Stimulated activated CD8-positive, alpha-beta memory T cell treated with anti-CD3 and anti-CD28 coated beads, Interleukin-4, amount 100 ng/mL, for 48 hours (primary cell): ENCODE measurements at regions not wholly inside any gene's neighbourhood (a gene's known extent, or its start where the extent isn't known, plus 50 kb on each side); places are given as distances from the start of the nearest gene placed in this dataset.
"Not testable (repeated sequence)": the region's sequence is repeated elsewhere in the genome, so short reads cannot be mapped to it uniquely, and the experiment has no call there.

Source experiments
- DNase-seq: peaks from one replicate; pipeline ENCODE4 v3.0.0-alpha.2; 2020

DNA sequence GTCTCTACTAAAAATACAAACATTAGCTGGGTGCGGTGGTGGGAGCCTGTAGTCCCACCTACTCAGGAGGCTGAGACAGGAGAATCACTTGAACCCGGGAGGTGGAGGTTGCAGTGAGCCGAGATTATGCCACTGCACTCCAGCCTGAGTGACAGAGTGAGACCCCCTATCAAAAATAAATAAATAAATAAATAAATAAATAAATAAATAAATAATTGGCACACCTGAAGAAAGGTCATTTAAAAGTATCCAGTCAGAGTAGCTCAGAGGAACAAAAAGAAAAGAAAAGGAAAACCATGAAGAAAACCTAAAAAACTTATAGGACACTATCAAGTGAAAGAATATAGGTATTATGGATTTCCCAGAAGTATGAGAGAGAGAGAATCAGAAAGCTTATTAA is 330.1 kb upstream of the AR start:
- not testable (repeated sequence) for DNase-seq

DNA sequence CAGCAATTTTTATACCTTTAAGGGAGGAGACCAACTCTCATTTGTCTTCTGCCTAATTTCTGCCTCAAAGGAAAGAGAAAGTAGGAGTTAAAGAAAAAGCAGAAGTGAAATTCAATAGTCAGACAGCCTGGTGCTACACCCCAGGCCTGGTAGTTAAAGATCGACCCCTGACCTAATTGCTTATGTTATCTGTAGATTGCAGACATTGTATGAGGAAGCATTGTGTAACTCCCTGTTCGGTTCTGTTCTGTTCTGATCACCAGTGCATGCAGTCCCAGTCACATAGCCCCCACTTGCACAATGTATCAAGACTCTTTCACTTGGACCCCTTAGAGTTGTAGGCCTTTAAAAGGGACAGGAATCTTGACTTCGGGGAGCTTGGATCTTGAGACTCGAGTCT is 335.9 kb upstream of the AR start:
- DNase-seq: no peak

DNA sequence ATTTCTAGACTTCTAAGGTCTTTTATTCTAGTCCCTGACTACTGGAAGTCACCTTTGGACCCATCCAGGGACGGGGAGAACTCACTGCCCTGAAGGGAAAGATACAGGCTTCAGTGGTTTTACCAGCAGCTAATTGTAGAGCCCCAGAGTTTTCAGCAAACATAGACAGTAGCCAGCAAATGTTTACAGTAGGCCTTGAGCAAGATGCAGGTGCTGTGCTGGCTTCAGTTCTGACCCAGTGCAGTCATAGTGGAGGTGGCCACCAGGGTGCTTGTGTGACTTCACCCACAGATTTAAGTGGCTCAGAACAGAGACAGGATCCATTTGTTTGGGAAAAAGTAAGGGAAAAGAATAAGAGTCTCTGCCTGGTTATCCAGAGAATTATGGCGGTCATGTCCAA is 384.4 kb upstream of the AR start:
- no peak for DNase-seq

DNA sequence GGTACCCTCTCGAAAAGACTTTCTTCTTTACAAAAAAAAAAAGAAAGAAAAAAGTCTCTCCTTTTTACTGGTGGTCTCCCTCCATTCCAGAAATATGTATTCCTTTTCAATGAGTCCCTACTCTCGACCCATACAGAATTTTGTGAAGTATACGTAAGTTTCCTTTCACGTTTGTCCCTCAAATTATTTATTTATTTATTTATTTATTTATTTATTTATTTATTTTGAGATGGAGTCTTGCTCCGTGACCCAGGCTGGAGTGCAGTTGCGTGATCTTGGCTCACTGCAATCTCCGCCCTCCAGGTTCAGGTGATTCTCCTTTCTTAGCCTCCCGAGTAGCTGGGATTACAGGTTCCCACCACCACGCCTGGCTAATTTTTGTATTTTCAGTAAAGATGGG is 429.2 kb upstream of the AR start:
- DNase-seq: no peak

DNA sequence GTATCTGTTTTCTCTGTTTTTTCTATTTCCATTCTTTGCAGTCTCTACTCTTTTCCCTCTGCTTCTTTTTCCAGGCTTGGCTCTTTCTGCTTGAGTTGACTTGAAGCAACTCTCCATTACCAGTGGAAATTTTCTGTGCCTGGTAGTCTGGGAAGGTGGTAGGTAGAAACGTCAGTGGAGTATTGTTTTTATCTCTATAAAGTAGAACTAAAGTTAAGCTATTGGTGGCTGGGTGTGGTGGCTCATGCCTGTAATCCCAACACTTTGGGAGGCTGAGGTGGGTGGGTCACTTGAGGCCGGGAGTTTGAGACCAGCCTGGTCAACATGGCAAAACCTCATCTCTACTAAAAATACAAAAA is 438.1 kb upstream of the AR start:
- no peak for DNase-seq

DNA sequence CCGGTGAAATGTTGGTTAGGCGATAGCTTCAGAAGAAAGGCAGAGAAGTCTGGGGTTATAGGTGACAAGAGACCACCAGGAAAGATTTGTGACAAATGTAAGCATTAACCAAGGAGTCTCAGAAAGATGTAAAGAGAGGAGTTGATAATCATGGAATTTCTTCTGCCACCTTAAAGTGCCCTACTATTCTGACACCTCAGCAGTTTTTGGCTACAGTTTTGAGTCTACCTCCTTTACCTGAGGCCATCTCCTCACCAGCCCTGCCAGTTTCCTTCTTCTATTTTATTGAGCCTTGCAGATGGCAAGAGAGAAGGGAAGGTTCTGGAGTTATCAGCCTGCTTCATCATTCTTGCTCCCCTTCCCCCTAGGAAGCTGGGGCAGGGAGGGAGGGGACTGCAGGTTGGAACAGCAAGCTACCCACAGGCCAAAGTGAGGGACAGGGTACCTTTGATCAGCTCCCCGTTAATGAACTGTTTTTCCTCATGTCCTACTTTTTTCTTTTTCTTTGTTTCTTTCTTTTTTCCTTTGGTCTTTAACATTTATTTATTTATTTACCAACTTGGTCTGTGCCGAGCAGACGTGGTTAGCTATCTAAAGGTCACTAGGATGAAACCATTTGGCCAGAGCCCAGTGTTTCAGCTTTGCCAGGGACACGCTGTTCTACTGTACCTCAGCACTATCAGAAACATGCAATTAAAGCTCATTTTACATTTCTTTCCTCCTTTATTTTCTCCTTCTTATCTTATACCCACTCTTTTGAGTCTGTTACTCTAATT is 438.7 kb upstream of the AR start:
- no peak for DNase-seq

DNA sequence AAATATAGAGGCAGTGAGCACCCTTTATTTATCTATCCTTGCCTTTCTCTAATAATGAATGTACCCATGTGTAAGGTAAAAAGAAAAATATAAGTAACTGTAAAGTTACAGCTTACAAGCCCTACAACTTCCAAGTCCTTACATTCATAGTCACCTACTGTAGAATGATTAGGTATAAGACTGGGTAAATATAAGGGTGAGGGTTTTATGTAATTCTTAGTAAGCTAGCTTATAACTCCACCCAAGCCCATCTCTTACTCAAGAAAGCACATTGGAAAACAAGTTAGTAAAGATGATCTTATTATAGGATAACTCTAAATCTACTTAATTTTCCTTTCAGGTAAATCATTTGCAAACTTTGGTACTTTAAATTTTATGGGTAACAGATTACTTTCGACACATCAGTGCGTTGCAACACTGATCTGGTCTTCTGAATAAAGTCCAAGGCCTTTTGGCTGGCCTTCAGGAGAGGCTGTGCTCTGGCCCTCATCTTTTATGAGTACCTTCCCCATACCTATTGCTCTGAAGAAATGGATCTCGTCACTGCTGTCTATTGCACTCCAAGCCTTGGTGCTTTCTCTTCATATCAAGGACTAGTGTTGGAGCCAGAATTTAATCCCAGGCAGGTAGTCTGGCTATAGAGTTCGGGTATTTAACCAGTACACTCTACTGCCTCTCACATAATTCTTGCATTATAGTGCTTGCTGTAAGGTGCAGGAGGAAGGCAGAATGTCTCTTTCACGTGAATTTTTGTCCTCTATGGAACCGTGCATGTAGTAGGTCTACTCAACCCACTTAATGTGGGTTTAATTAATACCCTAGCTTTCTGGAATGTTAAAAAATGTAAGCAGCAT is 443.6 kb upstream of the AR start:
- DNase-seq: no peak

DNA sequence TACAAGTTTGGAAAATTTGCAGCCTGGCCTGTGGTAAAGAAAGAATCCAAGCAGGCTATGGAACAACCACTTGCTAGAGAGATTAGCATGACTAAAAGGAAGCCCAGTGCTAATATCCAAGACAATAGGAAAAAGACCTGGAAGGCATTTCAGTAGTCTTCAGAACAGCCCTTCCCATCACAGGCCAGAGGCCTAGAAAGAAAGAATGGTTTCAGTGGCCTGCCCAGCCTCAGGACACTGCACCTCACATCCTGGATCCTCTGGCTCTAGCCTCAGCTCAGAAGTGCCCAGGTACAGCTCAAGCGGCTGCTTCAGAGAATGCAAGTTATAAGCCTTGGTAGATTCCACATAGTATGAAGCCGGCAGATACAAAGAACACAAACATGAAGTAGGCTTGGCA is 449.8 kb upstream of the AR start:
- DNase-seq: no peak

DNA sequence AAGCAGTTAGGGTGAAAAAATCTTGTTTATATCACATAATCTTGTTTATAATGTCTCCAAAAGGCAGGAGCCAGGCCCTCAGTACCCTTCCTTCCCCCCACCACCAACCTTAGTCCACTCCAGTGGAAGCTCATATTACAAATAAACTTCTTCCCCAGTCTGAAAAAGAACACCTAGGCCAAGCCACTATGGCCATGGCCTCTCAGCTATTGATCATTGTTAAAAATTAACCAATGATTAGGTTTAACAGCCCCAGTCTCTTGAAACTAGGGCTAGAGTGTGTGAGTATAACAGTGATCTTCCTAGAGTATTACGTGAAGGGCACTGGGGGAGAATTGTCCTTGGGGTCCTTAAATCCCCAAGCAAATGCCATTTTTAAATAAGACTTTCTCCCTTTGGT is 411.9 kb upstream of the EDA2R start:
- DNase-seq: no peak

DNA sequence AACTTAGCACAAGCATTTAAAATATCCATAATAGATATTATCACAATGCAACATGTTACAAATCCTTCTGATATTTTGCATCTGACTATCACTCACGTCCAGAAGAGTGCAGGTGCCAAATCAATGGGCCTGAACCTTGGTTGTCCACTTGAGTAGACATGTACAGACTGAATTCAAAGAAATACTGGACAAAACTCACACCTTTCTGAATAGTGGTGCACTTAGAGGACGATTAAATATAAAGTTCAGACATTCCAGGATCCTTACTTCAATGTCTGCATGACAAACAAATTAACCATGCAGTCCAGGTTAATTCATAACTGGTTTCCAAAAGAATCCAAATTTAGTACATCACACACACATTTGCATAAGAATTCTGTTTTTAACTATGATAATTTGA is 406.0 kb upstream of the EDA2R start:
- no peak for DNase-seq

DNA sequence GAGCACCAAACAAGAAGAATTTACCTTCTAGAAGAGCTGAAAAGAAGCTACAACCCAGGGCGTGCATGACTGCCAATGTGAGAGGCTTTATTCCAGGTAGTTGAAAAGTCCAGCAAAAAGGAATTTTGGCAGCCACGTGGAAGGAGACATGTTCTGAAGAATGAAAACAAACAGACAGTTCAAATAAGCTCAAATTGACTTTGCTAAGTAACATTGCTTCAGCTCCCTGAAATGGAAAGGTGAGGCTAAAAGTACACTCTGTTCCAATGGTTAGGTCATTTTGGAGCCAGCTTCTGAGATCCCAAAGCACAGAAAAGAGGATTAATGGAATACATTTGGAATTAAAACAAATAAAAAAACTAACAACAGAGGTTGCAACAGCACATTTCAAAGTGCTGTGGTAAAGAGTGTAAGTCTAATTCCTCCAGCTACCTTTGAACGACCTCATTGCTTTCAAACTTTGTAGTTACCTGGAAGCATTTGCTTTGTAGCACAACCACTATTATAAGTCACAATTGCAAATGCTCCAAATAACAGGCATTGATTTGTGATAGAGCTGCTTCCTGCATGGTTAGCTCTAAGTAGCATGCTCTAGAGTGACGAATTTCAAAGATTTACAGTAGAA is 405.3 kb upstream of the EDA2R start:
- no peak for DNase-seq

DNA sequence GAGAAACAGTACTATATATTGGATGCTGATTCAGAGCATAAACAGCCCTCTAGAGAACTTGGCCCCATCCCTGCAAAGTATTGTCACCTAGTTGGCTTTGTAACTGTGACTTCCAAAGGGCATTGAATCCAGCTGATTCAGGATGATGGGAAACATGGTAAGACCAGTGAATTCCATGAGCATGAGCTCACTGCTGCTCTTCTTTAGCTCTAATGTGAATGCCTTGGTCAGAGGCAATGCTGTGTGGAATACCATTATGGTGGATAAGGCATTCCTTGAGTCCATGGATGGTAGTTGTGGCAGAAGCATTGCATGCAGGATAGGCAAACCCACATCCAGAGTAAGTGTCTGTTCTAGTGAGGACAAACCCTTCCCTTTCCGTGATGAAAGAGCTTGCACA is 365.6 kb upstream of the EDA2R start:
- no peak for DNase-seq

DNA sequence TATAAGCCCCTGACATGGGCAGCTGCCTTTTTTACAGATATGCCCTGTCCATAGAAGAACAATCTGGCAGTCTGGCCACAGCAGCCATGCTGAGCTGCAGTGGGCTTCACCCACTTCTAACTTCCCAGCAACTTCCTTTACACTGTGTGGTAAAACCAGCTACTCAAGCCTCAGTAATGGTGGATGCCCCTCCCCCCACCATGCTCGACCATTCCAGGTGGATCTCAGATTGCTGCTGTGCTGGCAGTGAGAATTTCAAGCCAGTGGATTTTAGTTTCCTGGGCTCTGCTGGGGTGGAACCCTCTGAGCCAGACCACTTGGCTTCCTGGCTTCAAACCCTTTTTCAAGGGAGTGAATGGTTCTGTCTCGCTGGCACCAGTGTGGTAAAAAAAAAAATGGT is 355.9 kb upstream of the EDA2R start:
- DNase-seq: no peak

DNA sequence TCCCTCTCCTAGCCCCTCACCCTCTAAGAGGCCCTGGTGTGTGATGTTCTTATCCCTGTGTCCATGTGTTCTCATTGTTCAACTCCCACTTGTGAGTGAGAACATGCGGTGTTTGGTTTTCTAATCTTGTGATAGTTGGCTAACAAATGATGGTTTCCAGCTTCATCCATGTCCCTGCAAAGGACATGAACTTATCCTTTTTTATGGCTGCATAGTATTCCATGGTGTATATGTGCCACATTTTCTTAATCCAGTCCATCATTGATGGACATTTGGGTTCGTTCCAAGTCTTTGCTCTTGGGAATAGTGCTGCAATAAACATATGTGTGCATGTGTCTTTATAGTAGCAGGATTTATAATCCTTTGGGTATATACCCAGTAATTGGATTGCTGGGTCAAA is 353.2 kb upstream of the EDA2R start:
- DNase-seq: not testable (repeated sequence)

DNA sequence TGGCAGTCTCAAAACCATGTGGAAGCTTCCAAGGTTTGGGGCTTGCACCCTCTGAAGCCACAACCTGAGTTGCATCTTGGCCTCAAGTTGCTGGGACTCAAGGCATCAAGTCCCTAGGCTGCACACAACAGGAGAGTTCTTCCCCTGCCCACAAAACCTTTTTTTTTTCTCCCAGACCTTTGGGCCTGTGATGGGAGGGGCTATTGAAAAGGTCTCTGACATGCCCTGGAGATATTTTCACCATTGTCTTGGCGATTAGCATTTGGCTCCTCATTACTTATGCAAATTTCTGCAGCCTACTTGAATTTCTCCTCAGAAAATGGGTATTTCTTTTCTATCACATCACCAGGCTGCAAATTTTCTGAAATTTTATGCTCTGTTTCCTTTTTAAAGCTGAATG is 349.5 kb upstream of the EDA2R start:
- DNase-seq: no peak

DNA sequence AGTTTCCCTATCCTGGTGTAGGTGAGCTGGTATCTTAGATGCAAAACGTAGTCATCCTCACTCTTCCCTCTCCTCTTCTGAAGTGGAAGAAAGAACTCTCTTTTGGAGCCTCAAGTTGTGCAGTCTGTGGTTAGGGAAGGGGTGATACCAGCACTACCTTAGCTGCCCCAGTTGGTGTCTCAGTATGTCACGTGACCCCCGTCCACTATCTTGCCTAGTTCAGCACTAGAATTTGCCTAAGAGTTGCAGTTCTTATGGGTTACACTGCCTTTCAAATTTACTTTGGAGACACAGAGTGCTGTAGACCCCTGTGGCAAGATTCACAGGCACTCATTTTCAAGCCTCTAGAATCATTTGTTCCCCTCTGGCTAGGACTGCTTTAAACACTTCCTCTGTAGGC is 322.8 kb upstream of the EDA2R start:
- no peak for DNase-seq

DNA sequence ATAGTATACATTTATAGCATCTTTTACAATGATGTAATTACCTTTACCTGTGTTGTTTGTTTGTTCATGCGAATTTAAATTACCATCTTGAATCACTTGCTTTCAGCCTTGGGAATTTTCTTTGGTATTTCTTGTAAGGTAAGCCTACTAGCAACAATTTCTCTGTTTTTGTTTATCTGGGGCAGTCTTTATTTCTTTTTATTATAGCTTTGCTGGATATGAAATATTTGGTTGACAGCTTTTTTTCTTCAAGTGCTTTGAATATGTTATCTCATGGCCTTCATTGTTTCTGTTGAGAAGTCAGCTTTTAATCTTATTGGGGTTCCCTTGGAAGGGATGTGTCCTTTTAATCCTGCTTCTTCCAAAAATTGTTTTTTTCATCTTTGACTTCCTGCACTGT is 292.8 kb upstream of the EDA2R start:
- DNase-seq: no peak

DNA sequence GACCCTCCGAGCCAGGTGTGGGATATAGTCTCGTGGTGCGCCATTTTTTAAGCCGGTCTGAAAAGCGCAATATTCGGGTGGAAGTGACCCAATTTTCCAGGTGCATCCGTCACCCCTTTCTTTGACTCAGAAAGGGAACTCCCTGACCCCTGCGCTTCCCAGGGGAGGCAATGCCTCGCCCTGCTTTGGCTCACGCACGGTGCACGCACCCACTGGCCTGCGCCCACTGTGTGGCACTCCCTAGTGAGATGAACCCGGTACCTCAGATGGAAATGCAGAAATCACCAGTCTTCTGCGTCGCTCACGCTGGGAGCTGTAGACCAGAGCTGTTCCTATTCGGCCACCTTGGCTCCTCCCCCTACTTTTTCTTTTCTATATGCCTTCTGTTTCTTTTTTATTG is 291.6 kb upstream of the EDA2R start:
- not testable (repeated sequence) for DNase-seq

DNA sequence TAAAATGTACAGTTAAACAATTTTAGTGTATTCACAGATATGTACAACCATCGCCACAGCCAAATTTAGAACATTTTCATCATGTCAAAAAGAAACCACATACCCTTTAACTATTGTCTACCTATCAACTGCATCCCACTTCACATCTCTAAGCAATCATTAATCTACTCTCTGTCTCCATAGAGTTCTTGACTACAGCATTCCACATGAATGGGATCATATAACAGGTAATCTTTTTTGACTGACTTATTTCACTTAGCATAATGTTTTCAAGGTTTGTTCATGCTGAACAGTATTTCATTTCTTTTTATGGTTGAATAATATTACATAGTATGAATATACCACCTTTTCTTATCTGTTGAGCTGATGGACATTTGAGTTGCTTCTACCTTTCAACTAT is 281.4 kb upstream of the EDA2R start:
- no peak for DNase-seq

DNA sequence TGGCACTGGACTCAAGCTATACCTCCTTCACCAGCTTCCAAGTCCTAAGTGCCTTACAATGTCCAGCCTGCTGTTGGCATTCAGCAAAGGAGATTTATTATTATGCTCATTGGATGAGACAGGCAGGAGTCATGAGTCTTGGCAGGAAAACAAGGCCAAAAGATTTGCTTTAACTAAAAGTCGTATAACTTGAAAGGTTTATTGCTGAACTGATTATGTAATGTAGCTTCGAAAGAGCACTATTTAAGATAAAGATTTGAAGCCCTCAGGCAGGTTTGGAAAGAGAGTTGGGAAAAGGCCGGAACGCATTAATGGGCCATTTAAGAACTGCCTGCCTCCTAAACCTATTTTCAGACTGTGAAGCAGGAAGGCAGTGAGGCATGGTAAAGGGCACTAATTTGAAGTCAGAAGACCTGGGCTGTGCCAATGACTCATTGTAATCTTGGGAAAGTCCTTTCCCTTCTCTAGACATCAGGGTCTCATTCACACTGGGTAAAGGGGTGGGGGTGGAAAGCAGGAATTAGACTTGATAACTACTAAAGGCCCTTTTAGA is 280.5 kb upstream of the EDA2R start:
- no peak for DNase-seq

DNA sequence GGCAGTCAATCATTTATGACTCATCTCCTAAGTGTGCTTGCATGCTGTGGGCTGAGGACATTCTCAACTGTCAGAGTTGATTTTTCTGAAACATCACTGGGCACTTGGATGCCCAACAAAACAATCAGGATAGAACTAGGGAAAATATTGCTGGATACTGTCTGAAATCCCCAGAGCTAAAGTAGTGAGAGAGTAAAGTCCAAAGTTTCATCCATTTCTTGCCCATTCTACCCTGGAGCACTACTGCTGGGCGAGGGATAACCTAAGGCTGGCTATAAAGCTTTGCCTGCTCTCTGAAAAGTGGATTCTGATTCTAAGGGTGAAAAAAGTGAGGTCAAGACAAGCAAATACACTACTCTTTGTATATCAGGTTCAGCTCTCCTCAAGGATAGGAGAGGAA is 279.6 kb upstream of the EDA2R start:
- no peak for DNase-seq

DNA sequence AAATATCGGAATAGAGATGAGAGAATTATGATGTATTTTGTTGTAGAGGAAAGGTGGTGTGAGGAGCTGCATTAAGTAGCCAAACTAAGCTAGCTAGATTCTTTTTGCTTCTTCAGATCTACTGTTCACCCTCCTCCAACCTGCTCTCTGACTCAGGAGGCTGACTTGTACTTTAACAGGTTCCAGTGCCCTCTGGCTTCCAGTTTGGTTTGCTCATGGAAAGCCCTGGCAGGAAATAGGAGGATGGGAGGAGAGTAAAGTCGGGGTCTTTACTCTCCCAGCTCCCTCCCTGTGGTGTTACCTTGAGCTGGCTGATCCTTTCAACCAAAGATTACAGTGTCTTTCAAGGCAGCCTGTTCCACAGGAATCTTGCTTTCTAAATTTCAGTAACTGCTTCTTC is 277.0 kb upstream of the EDA2R start:
- DNase-seq: no peak

DNA sequence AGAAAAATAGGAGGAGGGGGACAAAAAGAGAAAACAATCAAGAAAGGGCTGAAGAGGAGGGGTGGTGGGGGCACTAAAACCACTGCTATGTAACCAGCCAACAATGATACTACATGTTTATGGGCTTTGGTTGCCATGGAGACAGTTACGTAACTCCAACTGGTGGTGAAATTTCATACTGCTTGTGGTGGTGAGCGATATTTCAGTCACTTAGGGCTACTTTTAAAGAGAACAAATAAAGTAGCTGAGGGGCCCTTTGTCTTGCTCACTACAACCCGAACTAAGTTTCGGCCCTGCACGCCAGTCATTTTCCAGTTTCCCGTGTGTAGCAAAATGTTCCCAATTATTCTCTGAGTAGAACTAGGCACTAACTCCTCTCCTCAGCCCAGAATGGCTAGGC is 275.2 kb upstream of the EDA2R start:
- no peak for DNase-seq

DNA sequence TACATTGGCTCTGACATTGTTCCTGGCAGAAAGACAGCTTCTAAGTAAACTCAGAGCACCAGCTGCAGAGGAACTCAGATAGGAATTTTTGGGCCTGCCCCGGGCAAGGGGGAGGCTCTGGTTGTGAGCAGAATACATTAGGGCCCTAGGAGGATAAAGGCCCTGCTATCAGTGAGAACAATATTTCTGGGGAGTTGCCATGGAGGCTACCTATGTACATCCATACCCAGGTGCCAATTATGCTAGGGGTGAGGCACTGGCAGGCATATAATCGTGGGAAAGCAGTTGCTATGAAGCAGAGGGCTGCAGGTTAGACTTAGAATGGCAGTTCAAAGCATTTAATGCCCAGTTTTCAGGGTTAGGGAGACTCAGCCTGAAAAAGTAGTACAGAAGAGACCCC is 273.5 kb upstream of the EDA2R start:
- no peak for DNase-seq
